ENCODE measurements at regions not wholly inside any gene's neighbourhood (a gene's known extent, or its start where the extent isn't known, plus 50 kb on each side); places are given as distances from the start of the nearest gene placed in this dataset.

- ChIA-PET POLR2A (no interaction called here), CTCF (interaction anchor here (0.7 to 1.8 kb wide), 4 partner anchors 8 to 739 kb away, joined by 3 to 10 read pairs (median 8); no protein-coding TSS in a partner anchor)
- Histone ChIP-seq H3K4me1 (ENCODE audit: control insufficient read depth, insufficient read depth, low read length) (peaks cover 4% of the 10 kb centered on the region; the same call in 1 of the 2 replicates), H3K27ac (ENCODE audit: extremely low read depth, low read depth, low read length) (no peak overlapping the region; the same call in 1 of the 2 replicates), H3K4me3 (ENCODE audit: low read depth, low read length) (no peak overlapping the region), H3K9me3 (ENCODE audit: control insufficient read depth, insufficient read depth, low read depth, low read length) (no peaks in the 10 kb centered on the region), H3K36me3 (ENCODE audit: control insufficient read depth in 2 of 2, insufficient read depth in 1 of 2, low read length in 2 of 2) (no peaks in the 10 kb centered on the region)
- 0 out of 2 replicates have a peak, but pooled peaks have one; percentile 26 for TF ChIP-seq PRDM10 (tag by site-specific recombination; IDR thresholded peaks at IDR 0.05)
- no peak for TF ChIP-seq ZNF76 (tag by site-specific recombination; IDR thresholded peaks at IDR 0.05; ENCODE audit: borderline replicate concordance, low read depth)
Measured at GRCh38 chr9:14418941-14419937, 105.3 kb upstream of the NFIB start.

GRCh38 chr9:14418301-14418940, 104.5 kb upstream of the NFIB start:
- no peaks in the 10 kb centered on the region for H3K9me3 ChIP-seq (ENCODE audit: control insufficient read depth, insufficient read depth, low read depth, low read length)
- no peak overlapping the region for H3K4me3 ChIP-seq (ENCODE audit: low read depth, low read length)
- ChIA-PET CTCF (interaction anchor here (0.7 to 1.3 kb wide), 3 partner anchors 9 to 54 kb away, joined by 3 to 8 read pairs (median 7); no protein-coding TSS in a partner anchor), POLR2A (no interaction called here)
- no peaks in the 10 kb centered on the region for H3K36me3 ChIP-seq (ENCODE audit: control insufficient read depth in 2 of 2, insufficient read depth in 1 of 2, low read length in 2 of 2)
- H3K27ac ChIP-seq (ENCODE audit: extremely low read depth, low read depth, low read length) = no peak overlapping the region
- 0 out of 2 replicates have a peak, but pooled peaks have one; percentile 10 for TF ChIP-seq GLIS1 (tag by site-specific recombination; IDR thresholded peaks at IDR 0.05)
- TF ChIP-seq ZBTB44 (tag by site-specific recombination; IDR thresholded peaks at IDR 0.05) = no peak
- no peak for TF ChIP-seq PBX3 (CRISPR knock-in tag; IDR thresholded peaks at IDR 0.05)
- TF ChIP-seq PRDM6 (tag by site-specific recombination; IDR thresholded peaks at IDR 0.05) = peak; percentile 62
- peak; percentile 52 for TF ChIP-seq PRDM10 (tag by site-specific recombination; IDR thresholded peaks at IDR 0.05)
- no peak for TF ChIP-seq ZNF514 (tag by site-specific recombination; IDR thresholded peaks at IDR 0.05)
- TF ChIP-seq ZNF423 (tag by site-specific recombination; IDR thresholded peaks at IDR 0.05) = no peak
- TF ChIP-seq ZNF645 (tag by site-specific recombination; IDR thresholded peaks at IDR 0.05) = no peak
- TF ChIP-seq ZNF513 (tag by site-specific recombination; IDR thresholded peaks at IDR 0.05) = no peak
- no peak for TF ChIP-seq ZNF214 (tag by site-specific recombination; IDR thresholded peaks at IDR 0.05; ENCODE audit: borderline replicate concordance)
- peaks cover 4% of the 10 kb centered on the region; the same call in 1 of the 2 replicates for H3K4me1 ChIP-seq (ENCODE audit: control insufficient read depth, insufficient read depth, low read length)
